ENCODE measurements at regions not wholly inside any gene's neighbourhood (a gene's known extent, or its start where the extent isn't known, plus 50 kb on each side); places are given as distances from the start of the nearest gene placed in this dataset.

- H3K27ac ChIP-seq, result no peak overlapping the region
- TF ChIP-seq CTCF (conservative IDR thresholded peaks at IDR 0.05) (no peak), ZFX (IDR thresholded peaks at IDR 0.05) (no peak)
These were observed 164.8 kb upstream of the DTNBP1 start for GRCh38 chr6:15827496-15828255.

GRCh38 chr6:15826814-15827318, 164.0 kb upstream of the DTNBP1 start:
- TF ChIP-seq CTCF (conservative IDR thresholded peaks at IDR 0.05) (no peak), ZFX (IDR thresholded peaks at IDR 0.05) (no peak)
- H3K27ac ChIP-seq, result no peak overlapping the region

GRCh38 chr6:15825332-15825930, 162.6 kb upstream of the DTNBP1 start:
- no peak overlapping the region for H3K27ac ChIP-seq
- TF ChIP-seq ZFX (IDR thresholded peaks at IDR 0.05), result no peak

GRCh38 chr6:15824811-15825210, 162.0 kb upstream of the DTNBP1 start:
- H3K27ac ChIP-seq, result no peak overlapping the region
- no peak for TF ChIP-seq ZFX (IDR thresholded peaks at IDR 0.05)
- no peak for TF ChIP-seq CTCF (conservative IDR thresholded peaks at IDR 0.05)

GRCh38 chr6:15823838-15824414, 161.1 kb upstream of the DTNBP1 start:
- TF ChIP-seq CTCF (conservative IDR thresholded peaks at IDR 0.05) (no peak), ZFX (IDR thresholded peaks at IDR 0.05) (no peak)

GRCh38 chr6:15822835-15823234, 160.0 kb upstream of the DTNBP1 start:
- TF ChIP-seq CTCF (conservative IDR thresholded peaks at IDR 0.05) (no peak), ZFX (IDR thresholded peaks at IDR 0.05) (no peak)
- no peak overlapping the region for H3K27ac ChIP-seq

More at GRCh38 chr6:15823838-15824414, 161.1 kb upstream of the DTNBP1 start:
- no peak overlapping the region for H3K27ac ChIP-seq

GRCh38 chr6:15819841-15820240, 157.0 kb upstream of the DTNBP1 start:
- TF ChIP-seq ZFX (IDR thresholded peaks at IDR 0.05) (no peak), CTCF (conservative IDR thresholded peaks at IDR 0.05) (no peak)
- no peak overlapping the region for H3K27ac ChIP-seq
